Effector memory CD8-positive, alpha-beta T cell (primary cell): ENCODE measurements at regions not wholly inside any gene's neighbourhood (a gene's known extent, or its start where the extent isn't known, plus 50 kb on each side); places are given as distances from the start of the nearest gene placed in this dataset.
A peak's percentile ranks its signal among the peaks of the same experiment; 100 is the strongest.

Source experiments
- ATAC-seq: fragments of 150-1000 bp; cut with Tn5 transposase; replicated peaks from 2 replicates; pipeline ENCODE4 v1.10.0; 2021; ENCODE audit warnings: mild to moderate bottlenecking, moderate library complexity
- DNase-seq, 3 experiments: peaks; one replicate each; pipeline ENCODE4 v3.0.0; 2021
- H3K27ac Mint-ChIP-seq, 2 donors: one replicate each; pipeline ENCODE4 v1.8.0; 2022; ENCODE audit warnings: mild to moderate bottlenecking in 2 of 2, mixed read lengths in 2 of 2, moderate library complexity in 2 of 2
- H3K27me3 Mint-ChIP-seq, 2 donors: one replicate each; pipeline ENCODE4 v1.8.0; 2022; ENCODE audit warnings: mixed read lengths in 2 of 2
- H3K36me3 Mint-ChIP-seq: one replicate; pipeline ENCODE4 v1.8.0; 2022; ENCODE audit warnings: mild to moderate bottlenecking, moderate library complexity, mixed read lengths; ENCODE audit not compliant: insufficient read depth
- H3K4me1 Mint-ChIP-seq, 2 donors: one replicate each; pipeline ENCODE4 v1.8.0; 2022; ENCODE audit warnings: low read depth in 2 of 2, mixed read lengths in 2 of 2
- H3K4me3 Mint-ChIP-seq, 2 donors: one replicate each; pipeline ENCODE4 v1.8.0; 2022; ENCODE audit warnings: mild to moderate bottlenecking in 2 of 2, mixed read lengths in 2 of 2, moderate library complexity in 2 of 2
- H3K9me3 Mint-ChIP-seq, 2 donors: one replicate each; pipeline ENCODE4 v1.8.0; 2022; ENCODE audit warnings: mixed read lengths in 2 of 2

DNA sequence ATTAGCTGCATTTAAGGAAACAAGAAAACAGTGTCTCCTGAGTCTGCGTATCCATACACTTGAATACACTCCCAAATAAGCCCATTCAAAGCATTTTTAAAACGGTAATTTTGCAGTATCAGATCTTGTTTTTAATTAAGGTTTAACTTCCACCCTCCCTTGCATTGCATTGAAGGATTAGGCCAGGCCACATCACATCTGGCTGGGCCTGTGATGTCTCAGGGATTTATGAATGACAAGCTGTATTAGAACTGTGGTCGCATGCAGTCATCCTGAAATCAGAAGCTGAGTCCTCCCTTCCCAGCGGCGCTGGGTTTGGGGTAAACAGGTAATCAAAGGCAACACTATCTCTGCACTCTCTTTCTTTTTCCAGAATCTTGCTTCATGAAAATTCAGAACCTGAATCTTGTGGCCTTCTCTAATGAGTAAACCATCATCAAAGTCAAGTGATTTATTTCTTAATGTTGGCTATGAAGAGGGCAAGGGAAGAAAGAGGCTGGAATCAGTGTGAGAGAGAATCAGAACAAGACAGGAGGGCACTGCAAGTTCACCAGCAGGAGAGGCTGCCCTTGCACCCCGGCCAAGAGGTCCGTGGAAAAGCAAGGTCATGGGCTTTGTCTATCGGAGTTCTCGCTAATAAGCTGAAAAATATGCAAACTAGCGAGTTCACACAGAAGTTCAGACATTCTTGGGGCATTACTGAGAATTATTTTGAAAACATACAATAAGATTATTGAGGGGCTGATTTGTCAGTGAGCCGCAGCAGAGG, 80.0 kb upstream of the ZSWIM6 start:
- Mint-ChIP-seq H3K27me3 (peaks cover 20 to 32% of the 10 kb centered on the region in 2 donors), H3K9me3 (no peaks in the 10 kb centered on the region), H3K27ac (no peak overlapping the region), H3K36me3 (no peaks in the 10 kb centered on the region), H3K4me3 (no peak overlapping the region), H3K4me1 (no peaks in the 10 kb centered on the region)
- DNase-seq, result no peak
- no peak for ATAC-seq

GRCh38 chr5:61252643-61252925, 79.5 kb upstream of the ZSWIM6 start:
- H3K4me1 Mint-ChIP-seq, result no peaks in the 10 kb centered on the region
- no peaks in the 10 kb centered on the region for H3K36me3 Mint-ChIP-seq
- ATAC-seq (no peak), DNase-seq (no peak)
- peaks cover 20 to 33% of the 10 kb centered on the region in 2 donors for H3K27me3 Mint-ChIP-seq
- no peak overlapping the region for H3K27ac Mint-ChIP-seq
- no peak overlapping the region for H3K4me3 Mint-ChIP-seq
- H3K9me3 Mint-ChIP-seq, result no peaks in the 10 kb centered on the region

DNA sequence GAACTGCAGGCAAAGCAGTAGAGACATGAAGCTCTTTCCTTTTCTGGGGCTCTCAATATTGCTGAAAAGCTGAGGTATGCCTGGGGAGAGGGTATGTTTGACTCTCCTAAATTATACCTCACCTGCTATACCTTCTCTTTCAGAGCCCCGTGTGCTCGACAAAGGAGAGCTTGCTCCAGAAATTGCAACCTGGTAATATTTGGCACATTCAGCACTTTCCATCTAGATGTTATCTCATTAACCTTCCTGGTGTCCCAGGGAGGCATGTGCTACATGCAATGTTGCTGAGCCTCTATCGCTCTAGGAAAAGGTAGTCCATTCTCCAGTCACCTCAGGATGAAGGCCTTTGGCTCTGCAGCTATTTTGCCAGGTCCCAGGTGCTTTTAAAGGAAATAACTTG, 78.5 kb upstream of the ZSWIM6 start:
- ATAC-seq, result no peak
- Mint-ChIP-seq H3K4me3 (no peak overlapping the region), H3K27ac (no peak overlapping the region), H3K4me1 (no peaks in the 10 kb centered on the region), H3K27me3 (peaks cover 25 to 33% of the 10 kb centered on the region in 2 donors), H3K9me3 (no peaks in the 10 kb centered on the region), H3K36me3 (no peaks in the 10 kb centered on the region)
- no peak for DNase-seq

DNA sequence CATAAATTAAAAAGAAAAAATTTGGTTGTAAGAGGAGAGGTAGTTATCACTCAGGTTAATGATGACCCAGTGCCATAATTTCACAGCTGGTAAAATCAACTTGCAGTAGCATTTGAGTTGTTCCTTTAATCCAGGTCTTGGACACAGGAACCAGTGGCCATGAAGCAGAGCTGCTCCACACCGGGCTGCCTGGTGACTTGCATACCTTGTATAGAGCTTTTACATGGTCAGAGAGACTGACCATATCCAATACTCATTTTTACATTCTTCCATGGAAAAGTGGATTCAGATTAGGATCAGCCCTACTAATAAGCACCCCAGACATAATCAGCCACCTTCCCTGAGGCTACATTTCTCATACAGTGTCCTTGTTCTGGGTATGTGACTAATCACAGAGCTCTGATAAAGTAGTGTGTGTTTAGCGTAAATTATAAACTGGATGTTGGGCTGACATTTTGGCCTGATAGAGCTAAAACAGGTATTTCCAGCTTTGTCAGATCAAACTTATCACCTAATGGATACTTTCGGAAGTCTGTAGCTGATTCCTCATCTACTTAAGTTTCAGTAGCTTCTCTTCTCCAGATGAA, 77.0 kb upstream of the ZSWIM6 start:
- H3K4me1 Mint-ChIP-seq, result no peaks in the 10 kb centered on the region
- DNase-seq (no peak), ATAC-seq (no peak)
- H3K36me3 Mint-ChIP-seq, result no peaks in the 10 kb centered on the region
- no peak overlapping the region for H3K27ac Mint-ChIP-seq
- no peak overlapping the region for H3K4me3 Mint-ChIP-seq
- H3K9me3 Mint-ChIP-seq, result no peaks in the 10 kb centered on the region
- peaks cover 31 to 39% of the 10 kb centered on the region in 2 donors for H3K27me3 Mint-ChIP-seq

DNA sequence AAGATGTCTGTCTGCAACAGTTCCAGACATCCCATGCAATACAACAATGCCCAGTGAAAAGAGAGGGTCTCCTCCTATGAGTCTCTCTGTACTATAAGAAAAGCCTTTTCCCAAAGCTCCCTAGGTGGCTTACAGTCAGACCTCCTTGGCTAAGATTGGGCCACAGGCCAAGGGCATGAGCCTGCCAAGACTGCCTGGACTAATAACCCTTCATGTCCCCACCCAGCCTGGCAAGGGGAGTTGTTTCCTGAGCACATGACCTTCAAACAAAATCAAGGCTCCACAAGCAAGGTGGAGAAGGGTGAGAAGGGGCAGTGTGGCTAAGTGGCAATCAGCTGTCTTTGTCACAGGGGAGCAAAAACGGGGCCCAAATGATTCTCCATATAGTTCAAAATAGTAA, 75.6 kb upstream of the ZSWIM6 start:
- DNase-seq (no peak), ATAC-seq (no peak)
- peaks cover 34 to 49% of the 10 kb centered on the region in 2 donors for H3K27me3 Mint-ChIP-seq
- no peaks in the 10 kb centered on the region for H3K9me3 Mint-ChIP-seq
- H3K27ac Mint-ChIP-seq, result no peak overlapping the region
- H3K36me3 Mint-ChIP-seq, result no peaks in the 10 kb centered on the region
- no peaks in the 10 kb centered on the region for H3K4me1 Mint-ChIP-seq
- H3K4me3 Mint-ChIP-seq, result no peak overlapping the region

DNA sequence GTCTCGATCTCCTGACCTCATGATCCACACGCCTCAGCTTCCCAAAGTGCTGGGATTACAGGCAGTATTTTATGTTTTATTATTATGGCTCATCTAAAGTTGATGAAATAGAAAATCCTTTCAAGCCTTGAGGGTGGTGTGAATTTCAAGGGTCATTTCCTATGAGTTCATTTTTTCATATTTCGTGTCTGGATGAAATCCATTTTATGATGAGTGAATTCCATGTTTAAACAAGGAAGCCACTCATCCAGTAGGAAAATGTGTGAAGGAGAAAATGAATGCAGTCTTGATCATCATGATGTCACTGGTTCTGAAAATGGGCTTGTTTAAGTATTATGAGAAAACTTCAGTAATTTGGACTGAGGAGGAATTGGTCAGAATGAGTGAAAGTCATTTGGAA, 74.6 kb upstream of the ZSWIM6 start:
- DNase-seq (no peak), ATAC-seq (no peak)
- Mint-ChIP-seq H3K27me3 (peaks cover 34 to 58% of the 10 kb centered on the region in 2 donors), H3K27ac (no peak overlapping the region), H3K36me3 (no peaks in the 10 kb centered on the region), H3K4me1 (no peaks in the 10 kb centered on the region), H3K9me3 (no peaks in the 10 kb centered on the region), H3K4me3 (no peak overlapping the region)

DNA sequence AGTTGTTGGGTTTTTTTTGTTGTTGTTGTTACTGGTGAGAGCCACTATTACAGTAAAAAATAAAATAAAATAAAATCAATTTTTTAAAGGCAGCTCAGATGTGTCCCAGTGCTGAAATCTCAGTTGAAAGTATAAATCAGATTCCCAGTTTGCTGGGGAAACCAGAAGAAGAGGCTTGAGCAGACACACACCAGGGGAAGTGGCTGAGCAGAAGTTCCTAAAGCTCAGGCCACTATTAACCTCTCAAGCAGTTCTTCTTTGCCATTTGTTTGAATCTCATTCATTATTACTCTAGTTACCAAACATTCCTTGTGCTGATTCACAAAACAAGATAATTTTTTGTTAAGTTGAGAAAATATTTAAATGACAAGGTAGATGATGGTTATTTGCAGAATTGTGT, 70.9 kb upstream of the ZSWIM6 start:
- H3K27ac Mint-ChIP-seq, result no peak overlapping the region
- no peaks in the 10 kb centered on the region for H3K4me1 Mint-ChIP-seq
- H3K4me3 Mint-ChIP-seq, result no peak overlapping the region
- no peaks in the 10 kb centered on the region for H3K9me3 Mint-ChIP-seq
- H3K36me3 Mint-ChIP-seq, result no peaks in the 10 kb centered on the region
- ATAC-seq (no peak), DNase-seq (no peak)
- H3K27me3 Mint-ChIP-seq, result peaks cover 19 to 55% of the 10 kb centered on the region in 2 donors

GRCh38 chr5:61262080-61262479, 70.0 kb upstream of the ZSWIM6 start:
- Mint-ChIP-seq H3K4me1 (no peaks in the 10 kb centered on the region), H3K36me3 (no peaks in the 10 kb centered on the region), H3K9me3 (no peaks in the 10 kb centered on the region), H3K27ac (no peak overlapping the region), H3K4me3 (no peak overlapping the region), H3K27me3 (peaks cover 23 to 52% of the 10 kb centered on the region in 2 donors)
- DNase-seq (no peak), ATAC-seq (no peak)

DNA sequence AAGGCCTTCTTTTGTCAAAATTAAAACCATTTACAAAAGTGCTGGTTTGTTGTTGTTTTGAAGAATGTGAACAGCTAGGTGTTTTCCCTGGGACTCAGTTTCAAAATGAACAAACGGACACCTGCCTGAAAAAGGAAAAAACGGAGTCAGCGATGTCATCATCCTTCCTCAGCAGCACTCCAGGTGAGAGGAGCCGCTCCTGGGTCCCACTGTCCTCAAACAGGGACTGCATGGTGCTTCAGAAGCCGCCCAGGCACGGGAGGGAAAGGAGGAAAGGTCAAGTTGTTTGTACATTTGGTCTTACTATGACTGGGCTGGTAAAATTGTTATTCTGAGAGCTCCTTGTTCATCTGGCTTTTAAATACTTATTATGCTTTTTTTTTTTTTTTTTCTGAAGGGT, 69.0 kb upstream of the ZSWIM6 start:
- Mint-ChIP-seq H3K27ac (no peak overlapping the region), H3K36me3 (no peaks in the 10 kb centered on the region), H3K9me3 (no peaks in the 10 kb centered on the region), H3K4me1 (no peaks in the 10 kb centered on the region), H3K4me3 (no peak overlapping the region), H3K27me3 (peaks cover 26 to 53% of the 10 kb centered on the region in 2 donors)
- DNase-seq (no peak), ATAC-seq (no peak)

GRCh38 chr5:61263561-61264272, 68.3 kb upstream of the ZSWIM6 start:
- H3K4me3 Mint-ChIP-seq, result no peak overlapping the region

DNA sequence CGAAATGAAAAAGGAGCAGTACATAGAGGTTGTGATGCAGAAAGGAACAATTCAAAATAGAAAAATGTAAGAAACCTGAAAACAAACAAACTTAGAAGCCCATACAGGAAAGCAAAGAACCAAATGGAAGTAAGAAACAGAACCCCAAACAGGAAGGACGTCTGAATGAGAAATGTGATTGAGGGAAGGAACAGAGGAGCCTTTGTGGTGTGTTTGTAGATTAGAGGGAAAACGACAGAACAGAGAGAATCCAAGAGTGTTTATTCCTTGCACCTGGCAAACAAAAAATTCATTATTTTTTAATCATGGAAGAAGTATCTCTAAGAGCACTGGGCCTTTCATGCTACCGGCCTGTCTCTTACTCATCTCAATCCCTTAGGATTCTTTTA, 67.8 kb upstream of the ZSWIM6 start:
- H3K27me3 Mint-ChIP-seq, result peaks cover 25 to 53% of the 10 kb centered on the region in 2 donors
- H3K9me3 Mint-ChIP-seq, result no peaks in the 10 kb centered on the region
- peaks cover 2 to 4% of the 10 kb centered on the region in 2 donors for H3K4me1 Mint-ChIP-seq
- H3K4me3 Mint-ChIP-seq, result no peak overlapping the region
- ATAC-seq, result no peak
- DNase-seq, result no peak
- H3K27ac Mint-ChIP-seq, result no peak overlapping the region
- H3K36me3 Mint-ChIP-seq, result no peaks in the 10 kb centered on the region

More at GRCh38 chr5:61263561-61264272, 68.3 kb upstream of the ZSWIM6 start:
- Mint-ChIP-seq H3K36me3 (no peaks in the 10 kb centered on the region), H3K27ac (no peak overlapping the region), H3K27me3 (peaks cover 25 to 53% of the 10 kb centered on the region in 2 donors), H3K9me3 (no peaks in the 10 kb centered on the region), H3K4me1 (no peaks in the 10 kb centered on the region)
- ATAC-seq (no peak), DNase-seq (no peak)

DNA sequence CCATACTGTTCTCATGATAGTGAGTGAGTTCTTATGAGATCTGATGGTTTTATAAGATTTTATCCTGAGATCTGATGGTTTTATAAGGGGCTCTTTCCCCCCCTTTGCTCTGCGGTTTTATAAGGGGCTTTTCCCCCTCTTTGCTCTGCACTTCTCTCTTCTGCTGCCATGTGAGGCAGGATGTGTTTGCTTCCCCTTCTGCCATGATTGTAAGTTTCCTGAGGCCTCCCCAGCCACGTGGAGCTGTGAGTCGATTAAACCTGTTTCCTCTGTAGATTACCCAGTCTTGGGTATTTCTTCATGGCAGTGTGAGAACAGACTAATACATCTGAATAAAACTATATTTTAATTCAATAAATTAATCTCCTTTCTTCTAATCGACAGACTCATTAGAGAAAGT, 64.9 kb upstream of the ZSWIM6 start:
- peak overlapping the region in 1 of 2 donors; percentile 54 for H3K27ac Mint-ChIP-seq
- no peaks in the 10 kb centered on the region for H3K9me3 Mint-ChIP-seq
- H3K4me3 Mint-ChIP-seq, result no peak overlapping the region
- no peak for DNase-seq
- ATAC-seq, result no peak
- H3K36me3 Mint-ChIP-seq, result peaks cover 1% of the 10 kb centered on the region
- H3K27me3 Mint-ChIP-seq, result peaks cover 16 to 31% of the 10 kb centered on the region in 2 donors
- H3K4me1 Mint-ChIP-seq, result peaks cover 2 to 5% of the 10 kb centered on the region in 2 donors

- Mint-ChIP-seq H3K36me3 (peaks cover 2% of the 10 kb centered on the region), H3K4me1 (peaks cover 2 to 5% of the 10 kb centered on the region in 2 donors), H3K4me3 (no peak overlapping the region), H3K27ac (peak overlapping the region in 1 of 2 donors; percentile 60), H3K27me3 (peaks cover 13 to 16% of the 10 kb centered on the region in 2 donors), H3K9me3 (no peaks in the 10 kb centered on the region)
- no peak for ATAC-seq
- no peak for DNase-seq
These were observed 63.2 kb upstream of the ZSWIM6 start for GRCh38 chr5:61268871-61269270.
